ENCODE measurements at regions not wholly inside any gene's neighbourhood (a gene's known extent, or its start where the extent isn't known, plus 50 kb on each side); places are given as distances from the start of the nearest gene placed in this dataset.

DNA sequence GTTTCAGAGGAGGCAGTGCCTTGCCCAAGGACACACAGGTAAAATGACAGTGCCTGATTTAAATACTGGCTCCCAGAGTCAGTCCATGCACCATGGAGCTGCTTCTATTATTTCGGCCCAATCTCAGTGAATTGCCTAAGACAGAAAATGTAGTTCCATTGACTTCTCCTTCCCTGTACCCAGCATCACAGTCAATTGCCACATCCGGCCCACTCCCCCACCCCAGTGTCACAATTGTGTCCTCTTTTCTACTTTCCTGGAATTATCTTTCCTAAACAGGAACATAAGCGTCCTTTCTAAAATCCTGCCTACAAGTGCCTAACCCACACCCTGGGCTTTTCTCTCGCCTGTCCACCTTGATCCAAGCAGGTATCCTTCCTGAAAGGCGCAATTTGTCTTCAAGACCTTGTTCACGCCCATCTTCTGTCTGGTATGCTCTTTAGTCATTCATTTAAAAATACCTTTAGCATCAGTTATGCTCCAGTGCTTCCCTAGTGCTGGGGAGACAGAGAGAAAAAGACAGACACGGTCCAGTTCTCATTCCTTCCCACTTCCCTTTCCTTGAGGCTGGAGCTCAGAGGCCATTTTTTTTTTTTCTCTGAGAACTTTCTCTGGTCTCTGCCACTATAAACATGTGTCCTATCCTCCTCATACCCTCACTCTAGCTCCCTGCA, 411.4 kb downstream of the LIG4 start:
- Histone ChIP-seq H3K4me3 (no peak overlapping the region), H3K27ac (ENCODE audit: low read depth in 1 of 2, low read length in 1 of 2) (no peak overlapping the region), H3K4me1 (ENCODE audit: control insufficient read depth in 5 of 5, insufficient read depth in 5 of 5, low read length in 5 of 5) (no peaks in the 10 kb centered on the region), H3K9ac (ENCODE audit: insufficient read depth in 1 of 2, low read length in 2 of 2) (no peak overlapping the region), H3K36me3 (ENCODE audit: control insufficient read depth in 4 of 4, insufficient read depth in 4 of 4, low read length in 4 of 4) (no peaks in the 10 kb centered on the region), H3K27me3 (ENCODE audit: control insufficient read depth in 3 of 3, insufficient read depth in 3 of 3, low read length in 2 of 3) (no peaks in the 10 kb centered on the region), H3K9me3 (ENCODE audit: control insufficient read depth in 4 of 4, insufficient read depth in 3 of 4, low read length in 3 of 4) (no peaks in the 10 kb centered on the region)
- ATAC-seq (ENCODE audit: insufficient read depth, low FRiP score): peak; percentile 34
- TF ChIP-seq, protein P1, sequence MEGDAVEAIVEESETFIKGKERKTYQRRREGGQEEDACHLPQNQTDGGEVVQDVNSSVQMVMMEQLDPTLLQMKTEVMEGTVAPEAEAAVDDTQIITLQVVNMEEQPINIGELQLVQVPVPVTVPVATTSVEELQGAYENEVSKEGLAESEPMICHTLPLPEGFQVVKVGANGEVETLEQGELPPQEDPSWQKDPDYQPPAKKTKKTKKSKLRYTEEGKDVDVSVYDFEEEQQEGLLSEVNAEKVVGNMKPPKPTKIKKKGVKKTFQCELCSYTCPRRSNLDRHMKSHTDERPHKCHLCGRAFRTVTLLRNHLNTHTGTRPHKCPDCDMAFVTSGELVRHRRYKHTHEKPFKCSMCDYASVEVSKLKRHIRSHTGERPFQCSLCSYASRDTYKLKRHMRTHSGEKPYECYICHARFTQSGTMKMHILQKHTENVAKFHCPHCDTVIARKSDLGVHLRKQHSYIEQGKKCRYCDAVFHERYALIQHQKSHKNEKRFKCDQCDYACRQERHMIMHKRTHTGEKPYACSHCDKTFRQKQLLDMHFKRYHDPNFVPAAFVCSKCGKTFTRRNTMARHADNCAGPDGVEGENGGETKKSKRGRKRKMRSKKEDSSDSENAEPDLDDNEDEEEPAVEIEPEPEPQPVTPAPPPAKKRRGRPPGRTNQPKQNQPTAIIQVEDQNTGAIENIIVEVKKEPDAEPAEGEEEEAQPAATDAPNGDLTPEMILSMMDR (IDR thresholded peaks at IDR 0.05; ENCODE audit: control extremely low read depth, extremely low read depth): no peak
- WGBS, 2 donors: 81 to 84% methylated on average over 7 of the region's 7 CpGs
- no peak for DNase-seq

DNA sequence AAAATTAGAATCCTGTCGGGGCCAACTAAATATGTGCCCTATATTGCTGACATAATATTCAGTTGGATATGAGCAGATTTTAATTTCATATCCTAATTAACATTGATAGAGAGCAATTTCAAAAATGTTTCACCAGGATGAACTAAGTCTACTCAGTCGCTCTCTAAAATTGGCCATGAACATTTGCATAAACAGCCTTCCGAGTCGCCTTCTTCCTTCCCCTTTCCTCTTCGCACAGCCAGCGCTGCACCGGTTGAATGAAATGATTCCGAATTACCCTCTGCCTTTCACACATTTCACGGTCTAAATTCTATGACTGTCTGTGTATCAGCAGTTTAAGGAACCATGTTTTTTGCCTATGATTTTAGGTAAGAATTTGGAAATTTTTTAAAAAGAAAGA, 413.7 kb downstream of the LIG4 start:
- no peak for ATAC-seq (ENCODE audit: insufficient read depth, low FRiP score)
- TF ChIP-seq, protein P1 (IDR thresholded peaks at IDR 0.05; ENCODE audit: control extremely low read depth, extremely low read depth): no peak
- no peaks in the 10 kb centered on the region for H3K36me3 ChIP-seq (ENCODE audit: control insufficient read depth in 4 of 4, insufficient read depth in 4 of 4, low read length in 4 of 4)

DNA sequence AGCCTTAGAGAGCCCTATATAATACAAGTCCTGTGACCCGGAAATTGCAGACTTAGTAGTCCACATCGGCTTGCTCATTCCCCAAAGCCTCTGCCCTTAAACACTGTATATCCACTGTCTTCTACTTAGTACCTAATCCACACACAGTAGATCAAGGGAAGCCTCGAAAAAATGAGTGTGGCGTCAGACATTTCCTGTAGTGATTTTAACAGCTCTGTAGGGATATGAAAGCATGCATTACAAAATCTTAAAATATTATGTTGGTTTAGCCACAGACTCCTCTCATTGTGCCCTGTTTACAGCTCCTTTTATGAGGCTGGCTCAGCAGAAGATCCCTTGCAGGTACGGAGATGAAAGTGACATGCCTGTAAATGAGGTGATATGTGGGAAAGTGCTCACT, 416.3 kb downstream of the LIG4 start:
- Histone ChIP-seq H3K27me3 (ENCODE audit: control insufficient read depth in 3 of 3, insufficient read depth in 3 of 3, low read length in 2 of 3) (no peaks in the 10 kb centered on the region), H3K36me3 (ENCODE audit: control insufficient read depth in 4 of 4, insufficient read depth in 4 of 4, low read length in 4 of 4) (no peaks in the 10 kb centered on the region), H3K9me3 (ENCODE audit: control insufficient read depth in 4 of 4, insufficient read depth in 3 of 4, low read length in 3 of 4) (no peaks in the 10 kb centered on the region), H3K4me3 (no peak overlapping the region), H3K9ac (ENCODE audit: insufficient read depth in 1 of 2, low read length in 2 of 2) (no peak overlapping the region), H3K4me1 (ENCODE audit: control insufficient read depth in 5 of 5, insufficient read depth in 5 of 5, low read length in 5 of 5) (no peaks in the 10 kb centered on the region), H3K27ac (ENCODE audit: low read depth in 1 of 2, low read length in 1 of 2) (no peak overlapping the region)
- ATAC-seq (ENCODE audit: insufficient read depth, low FRiP score): no peak
- TF ChIP-seq, protein P1 (IDR thresholded peaks at IDR 0.05; ENCODE audit: control extremely low read depth, extremely low read depth): no peak
- peak in 1 of 3 donors; percentile 30 for DNase-seq
- WGBS, 2 donors: 43 to 49% methylated on average over 5 of the region's 5 CpGs

More for the DNA sequence above, 413.7 kb downstream of the LIG4 start:
- no peak overlapping the region for H3K4me3 ChIP-seq
- no peak overlapping the region for H3K9ac ChIP-seq (ENCODE audit: insufficient read depth in 1 of 2, low read length in 2 of 2)
- no peaks in the 10 kb centered on the region for H3K4me1 ChIP-seq (ENCODE audit: control insufficient read depth in 5 of 5, insufficient read depth in 5 of 5, low read length in 5 of 5)
- no peak for DNase-seq
- H3K27ac ChIP-seq (ENCODE audit: low read depth in 1 of 2, low read length in 1 of 2): no peak overlapping the region
- H3K27me3 ChIP-seq (ENCODE audit: control insufficient read depth in 3 of 3, insufficient read depth in 3 of 3, low read length in 2 of 3): no peaks in the 10 kb centered on the region
- H3K9me3 ChIP-seq (ENCODE audit: control insufficient read depth in 4 of 4, insufficient read depth in 3 of 4, low read length in 3 of 4): no peaks in the 10 kb centered on the region
- 63 to 72% methylated on average over 9 of the region's 9 CpGs for WGBS, 2 donors

DNA sequence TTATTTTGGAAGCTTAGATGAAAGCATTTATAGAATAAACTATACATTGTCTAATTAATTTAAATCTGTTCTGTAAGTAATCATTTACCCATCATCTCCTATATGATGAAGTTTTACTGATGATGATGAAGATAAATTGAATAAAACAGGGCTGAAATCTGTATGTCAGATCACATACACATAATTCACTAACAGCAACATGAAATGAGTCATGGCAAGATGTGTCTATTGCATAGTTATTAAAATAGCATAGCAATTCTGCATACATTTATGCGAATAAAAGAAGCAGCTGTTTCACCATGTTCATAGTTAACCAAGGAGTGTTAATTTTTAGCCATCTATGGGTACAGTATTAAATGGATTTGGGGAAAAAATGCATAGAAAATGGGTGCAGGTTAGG, 424.9 kb downstream of the LIG4 start:
- no peak for ATAC-seq (ENCODE audit: insufficient read depth, low FRiP score)
- Histone ChIP-seq H3K4me1 (ENCODE audit: control insufficient read depth in 5 of 5, insufficient read depth in 5 of 5, low read length in 5 of 5) (no peaks in the 10 kb centered on the region), H3K36me3 (ENCODE audit: control insufficient read depth in 4 of 4, insufficient read depth in 4 of 4, low read length in 4 of 4) (no peaks in the 10 kb centered on the region), H3K27me3 (ENCODE audit: control insufficient read depth in 3 of 3, insufficient read depth in 3 of 3, low read length in 2 of 3) (no peaks in the 10 kb centered on the region), H3K27ac (ENCODE audit: low read depth in 1 of 2, low read length in 1 of 2) (no peak overlapping the region), H3K9me3 (ENCODE audit: control insufficient read depth in 4 of 4, insufficient read depth in 3 of 4, low read length in 3 of 4) (no peaks in the 10 kb centered on the region), H3K9ac (ENCODE audit: insufficient read depth in 1 of 2, low read length in 2 of 2) (no peak overlapping the region), H3K4me3 (no peak overlapping the region)
- no peak for DNase-seq
- TF ChIP-seq, protein P1 (IDR thresholded peaks at IDR 0.05; ENCODE audit: control extremely low read depth, extremely low read depth): no peak
- WGBS, 2 donors: 92 to 95% methylated on average over 1 of the region's 1 CpG

All from lung (tissue), 11 donors.